LHCN-M2 (cell line): ENCODE measurements at regions not wholly inside any gene's neighbourhood (a gene's known extent, or its start where the extent isn't known, plus 50 kb on each side); places are given as distances from the start of the nearest gene placed in this dataset.
"Not testable (repeated sequence)": the region's sequence is repeated elsewhere in the genome, so short reads cannot be mapped to it uniquely, and the experiment has no call there.

Experiments used
- DNase-seq: peaks from one replicate; pipeline ENCODE4 v3.0.0-alpha.2; 2012; ENCODE audit warnings: low read depth

DNA sequence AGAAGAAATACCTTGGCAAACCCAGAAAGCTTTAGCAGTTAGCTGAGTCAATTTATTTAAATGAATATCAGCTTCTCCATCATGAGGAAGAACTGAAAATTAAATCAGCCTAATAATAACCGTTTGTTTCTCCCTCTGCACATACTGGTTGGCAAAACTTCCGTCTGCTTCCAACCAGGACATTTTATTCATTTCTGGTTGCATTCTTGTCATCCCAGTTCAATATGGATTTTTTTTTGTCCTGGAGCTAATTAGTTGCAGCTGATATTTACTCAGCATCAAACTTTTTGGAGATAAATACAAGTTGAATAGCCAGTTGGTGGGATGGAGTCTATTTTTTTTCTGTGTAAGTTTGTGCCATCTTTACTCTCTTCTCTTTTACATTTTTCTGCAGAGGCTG, 126.5 kb upstream of the GDNF start:
- DNase-seq = no peak

DNA sequence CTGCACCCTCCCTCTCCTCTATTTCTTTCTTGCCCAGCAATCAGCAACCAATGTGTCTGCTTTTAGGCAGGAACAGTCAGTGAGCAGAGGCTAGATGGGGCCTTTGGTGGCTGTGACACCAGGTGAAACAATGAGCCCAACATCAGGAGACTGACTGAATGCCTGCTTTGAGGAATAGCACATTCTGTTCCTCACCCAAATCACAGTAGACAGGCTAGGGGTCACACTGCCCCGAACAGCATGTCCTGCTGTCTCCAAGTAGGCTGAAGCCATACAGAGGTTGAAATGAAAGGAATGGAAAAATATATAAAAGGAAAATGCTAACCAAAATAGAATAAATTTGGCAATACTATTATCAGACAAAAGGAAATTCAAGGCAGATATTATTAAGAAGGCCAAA, 122.5 kb upstream of the GDNF start:
- no peak for DNase-seq

DNA sequence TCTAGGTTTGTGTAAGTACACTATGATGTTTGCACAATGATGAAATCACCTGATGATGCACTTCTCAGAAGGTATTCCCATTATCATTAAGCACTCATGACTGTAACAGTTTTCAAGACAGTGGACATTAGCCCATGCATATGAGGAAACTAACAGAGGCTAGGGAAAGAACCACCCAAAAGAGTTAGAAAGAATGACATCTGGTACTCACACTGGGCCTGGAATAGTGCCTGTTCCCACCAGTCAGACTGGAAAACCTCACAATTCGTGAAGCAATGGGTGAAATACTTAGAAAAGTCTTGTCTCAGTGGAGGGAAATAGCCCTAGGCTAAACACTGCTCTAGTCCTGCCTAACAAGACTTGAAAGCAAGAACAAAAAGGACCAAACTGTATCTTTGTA, 117.4 kb upstream of the GDNF start:
- no peak for DNase-seq

DNA sequence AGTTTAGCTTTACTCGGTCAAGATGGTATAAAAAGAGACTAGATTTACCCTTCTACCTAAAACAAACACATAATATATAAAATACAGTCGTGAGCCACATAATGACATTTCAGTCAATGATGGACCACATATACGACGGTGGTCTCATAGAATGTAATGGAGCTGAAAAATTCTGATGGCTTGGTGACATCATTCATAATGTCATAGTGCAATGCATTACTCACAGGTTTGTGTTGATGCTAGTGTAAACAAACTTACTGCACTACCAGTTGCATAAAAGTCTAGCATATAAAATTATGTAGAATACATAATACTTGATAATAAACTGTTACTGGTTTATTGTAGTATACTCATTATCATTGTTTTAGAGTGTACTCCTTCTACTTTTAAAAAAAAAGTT, 115.9 kb upstream of the GDNF start:
- no peak for DNase-seq

DNA sequence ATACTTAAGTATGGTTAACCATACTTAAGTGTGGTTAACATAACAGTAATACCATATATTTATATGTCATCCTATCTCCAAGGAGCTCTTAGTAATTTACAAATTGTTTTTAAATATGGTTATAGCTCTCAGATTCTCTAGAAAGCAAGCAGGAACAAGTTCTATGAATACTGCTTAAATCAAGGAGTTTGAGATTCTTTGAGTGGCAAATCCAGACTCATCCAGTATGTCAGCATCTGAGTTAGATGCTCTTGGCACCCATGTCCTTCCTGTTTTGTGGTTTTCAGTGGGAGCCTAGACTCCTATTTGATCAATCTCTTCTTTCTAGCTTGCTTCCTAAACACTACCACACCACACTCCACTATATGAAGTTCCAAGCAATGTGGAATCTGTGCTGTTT, 114.7 kb upstream of the GDNF start:
- DNase-seq = no peak

DNA sequence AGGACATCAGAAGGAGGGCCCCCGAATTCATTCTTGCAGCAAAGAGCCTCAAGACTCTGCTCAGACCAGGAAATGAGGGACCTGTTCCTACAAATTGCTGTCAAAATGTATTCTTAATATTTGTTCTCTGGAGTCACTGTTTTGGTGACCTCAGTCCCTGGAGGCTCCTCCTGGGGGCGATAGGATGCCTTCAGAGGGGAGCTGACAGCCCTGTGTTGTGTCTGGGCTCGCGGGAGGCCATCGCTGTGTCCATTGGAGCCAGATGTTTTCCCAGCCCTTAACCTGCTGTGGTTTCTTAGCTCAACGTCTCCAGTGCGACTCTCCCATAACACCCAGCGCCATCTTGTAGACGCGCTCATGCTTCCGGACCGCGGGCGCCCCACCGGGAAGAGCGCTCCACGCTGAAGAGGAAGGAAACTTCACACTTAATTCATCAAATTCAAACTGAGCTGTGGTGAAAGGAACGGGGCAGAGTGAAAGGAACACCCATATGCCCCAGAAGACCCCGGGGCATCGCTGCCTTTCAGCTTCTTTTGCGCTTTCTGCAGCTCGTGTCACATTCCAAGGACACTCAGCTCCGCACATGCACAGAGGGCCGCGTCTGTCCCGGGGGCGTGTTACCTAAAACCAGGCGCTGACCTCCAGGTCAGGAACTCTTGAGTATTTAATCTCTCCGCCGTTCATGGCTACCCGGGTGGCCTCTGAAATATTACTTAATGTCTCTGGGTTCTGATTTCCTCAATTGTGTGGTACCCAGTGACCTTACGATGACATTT, 112.3 kb upstream of the GDNF start:
- no peak for DNase-seq

DNA sequence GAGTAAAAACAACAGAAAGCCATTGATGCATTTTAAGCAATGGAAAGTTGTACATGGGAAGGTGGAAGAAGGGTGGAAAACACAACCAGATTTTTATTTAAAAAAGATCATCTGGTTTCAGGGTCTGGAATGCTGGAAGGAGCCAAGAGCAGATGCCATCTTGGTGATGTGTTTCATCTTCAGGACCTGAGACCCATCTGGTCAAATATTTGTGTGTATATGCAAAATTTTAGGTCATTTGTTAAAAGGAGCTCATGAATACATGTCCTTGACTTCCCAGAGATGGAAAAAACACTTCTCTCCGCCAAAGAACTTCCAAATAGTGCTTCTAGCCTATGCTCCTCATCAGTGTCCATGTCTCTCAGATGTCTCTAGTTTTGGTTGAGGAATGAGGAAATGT, 110.6 kb upstream of the GDNF start:
- DNase-seq = no peak

DNA sequence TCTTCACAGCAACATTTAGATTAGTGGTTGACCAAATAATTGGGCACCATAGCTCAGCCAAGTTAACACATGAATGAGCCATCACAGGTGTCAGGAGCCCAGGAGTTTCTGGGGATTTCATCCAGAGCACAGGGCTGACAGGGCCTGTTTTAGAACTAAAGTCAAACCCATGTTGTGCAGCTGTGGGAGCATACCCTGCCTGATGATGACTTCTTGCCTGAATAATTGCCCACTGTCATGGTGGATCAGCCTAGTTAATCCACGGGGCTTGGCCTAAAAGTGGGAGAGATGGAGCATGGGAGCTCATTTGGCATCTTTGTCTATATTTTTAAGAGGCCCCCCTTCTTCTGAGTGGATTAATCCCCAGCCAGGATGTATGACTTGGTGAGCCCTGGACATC, 105.6 kb upstream of the GDNF start:
- no peak for DNase-seq

DNA sequence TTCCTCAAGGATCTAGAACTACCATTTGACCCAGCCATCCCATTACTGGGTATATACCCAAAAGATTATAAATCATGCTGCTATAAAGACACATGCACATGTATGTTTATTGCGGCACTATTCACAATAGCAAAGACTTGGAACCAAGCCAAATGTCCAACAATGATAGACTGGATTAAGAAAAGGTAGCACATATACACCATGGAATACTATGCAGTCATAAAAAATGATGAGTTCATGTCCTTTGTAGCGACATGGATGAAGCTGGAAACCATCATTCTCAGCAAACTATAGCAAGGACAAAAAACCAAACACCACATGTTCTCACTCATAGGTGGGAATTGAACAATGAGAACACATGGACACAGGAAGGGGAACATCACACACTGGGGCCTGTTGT, 103.3 kb upstream of the GDNF start:
- not testable (repeated sequence) for DNase-seq

DNA sequence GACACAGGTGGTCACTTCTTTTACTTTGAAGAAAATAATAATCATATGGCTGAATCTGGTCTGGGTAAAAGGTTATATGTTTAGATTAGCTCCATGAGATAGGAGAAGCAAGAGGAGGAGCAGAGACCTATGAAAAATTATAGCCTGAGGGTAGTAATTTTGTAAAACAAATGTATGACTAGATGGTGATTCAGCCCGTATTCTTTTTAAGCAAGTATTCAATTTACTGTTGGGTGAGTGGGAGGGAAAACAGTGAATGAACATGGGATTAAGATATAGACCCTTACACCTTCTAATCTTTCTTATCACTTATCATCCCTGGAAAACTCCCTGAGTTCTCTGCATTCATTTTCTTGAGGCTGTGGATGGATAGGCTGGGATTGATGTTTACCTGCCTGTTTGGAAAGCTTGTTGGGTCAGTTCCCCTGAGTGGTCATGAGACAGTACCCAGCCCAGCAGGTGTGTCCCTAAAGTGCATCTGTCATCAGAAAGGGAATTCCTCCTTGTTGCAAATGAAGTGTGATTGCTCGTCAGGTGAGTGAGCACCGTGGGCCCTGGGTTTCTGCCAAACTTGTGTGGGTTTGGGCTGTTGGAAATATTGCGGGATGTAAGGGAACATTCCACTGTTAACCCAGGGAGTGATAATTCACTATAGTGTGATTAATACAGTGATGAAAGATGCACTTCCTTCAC, 101.2 kb upstream of the GDNF start:
- DNase-seq = no peak

DNA sequence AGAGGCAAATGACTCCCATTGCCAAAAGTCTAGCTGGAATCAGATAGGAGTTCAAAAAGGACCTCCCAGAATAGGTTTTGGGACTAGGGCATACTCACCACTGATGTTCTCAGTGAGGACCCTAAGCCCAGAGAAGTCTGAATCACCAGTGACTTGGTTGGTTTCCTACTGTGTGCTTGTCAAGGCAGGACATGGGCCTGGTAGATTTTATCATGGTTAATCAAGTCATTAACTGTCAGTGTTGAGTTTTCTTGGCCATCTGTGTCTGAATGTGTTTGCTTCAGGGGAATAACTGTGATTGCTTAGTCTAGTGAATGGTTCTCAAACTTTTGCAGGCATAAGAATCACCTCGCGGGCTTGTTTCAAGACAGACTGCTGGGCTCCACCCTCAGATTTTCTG, 99.0 kb upstream of the GDNF start:
- DNase-seq = no peak

DNA sequence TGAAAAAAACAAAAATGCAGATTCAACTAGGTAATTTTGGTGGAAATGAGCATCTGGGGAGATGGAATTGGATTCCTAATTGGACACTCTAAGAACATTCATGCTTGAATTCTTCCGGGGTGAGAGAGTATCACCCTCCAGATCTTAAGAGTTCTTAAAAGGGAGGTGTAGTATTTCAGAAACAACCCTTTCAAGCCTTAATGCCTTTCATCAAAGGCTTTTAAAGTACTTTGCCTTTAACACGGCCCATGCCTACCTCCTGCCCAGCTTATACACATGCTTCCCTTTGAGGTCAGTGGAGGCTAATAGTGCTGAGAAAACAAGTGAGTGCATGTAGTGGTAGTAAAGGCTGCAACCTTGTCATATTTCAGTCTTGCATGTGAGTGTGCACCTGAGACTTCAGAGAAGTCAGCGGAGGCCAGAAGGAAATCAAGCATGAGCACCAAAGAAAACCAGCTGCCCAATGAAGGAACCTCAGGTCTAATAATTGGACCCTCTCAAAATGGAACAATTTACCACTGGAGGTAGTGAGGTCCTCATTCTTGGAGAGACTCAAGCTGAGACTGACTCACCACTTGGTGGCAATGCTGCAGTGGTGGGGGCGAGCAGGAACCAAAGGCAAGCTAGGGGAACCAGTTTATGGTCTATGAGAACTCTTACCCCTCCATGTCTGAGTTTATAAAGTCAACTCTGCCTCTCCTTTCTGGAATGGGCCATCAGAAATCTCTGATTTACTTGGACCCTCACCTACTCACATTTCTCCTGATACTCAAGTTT, 98.4 kb upstream of the GDNF start:
- DNase-seq = no peak

DNA sequence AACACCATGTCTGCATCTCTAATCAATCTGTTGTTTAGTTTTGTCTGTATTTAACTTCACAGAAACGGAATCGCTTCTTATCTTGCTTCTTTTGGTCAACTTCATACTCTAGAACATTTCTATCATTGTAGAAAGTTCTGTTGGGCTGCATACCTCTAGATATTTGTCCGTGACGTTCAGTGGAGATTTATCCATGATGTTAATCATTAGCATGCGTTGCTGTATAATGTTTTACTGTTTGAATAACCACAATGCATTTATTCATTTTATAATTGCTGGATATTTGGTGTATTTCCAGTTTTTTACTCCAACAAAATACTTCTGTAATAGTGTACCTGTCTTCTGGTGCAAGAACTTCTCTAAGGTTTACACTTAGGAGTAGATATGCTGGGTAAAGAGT, 96.2 kb upstream of the GDNF start:
- DNase-seq = no peak

DNA sequence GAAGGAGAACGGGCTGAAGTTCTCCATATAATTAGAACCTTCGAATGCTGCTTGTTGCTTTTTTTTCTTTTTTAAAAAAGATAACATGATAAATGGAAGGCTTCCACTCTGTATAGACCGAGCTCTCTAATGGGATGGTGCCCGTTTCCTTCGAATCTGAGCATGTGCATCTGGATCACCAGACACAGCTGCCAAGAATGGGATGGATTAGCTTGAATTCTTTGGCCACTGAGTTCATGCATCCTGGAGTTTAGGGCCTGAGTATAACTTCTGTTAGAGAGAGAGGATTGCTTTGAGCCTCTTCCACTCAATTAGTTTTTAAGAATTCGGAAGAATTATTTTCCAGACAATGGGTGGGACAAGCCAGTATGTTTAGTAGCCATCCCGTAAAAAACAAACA, 93.7 kb upstream of the GDNF start:
- no peak for DNase-seq

DNA sequence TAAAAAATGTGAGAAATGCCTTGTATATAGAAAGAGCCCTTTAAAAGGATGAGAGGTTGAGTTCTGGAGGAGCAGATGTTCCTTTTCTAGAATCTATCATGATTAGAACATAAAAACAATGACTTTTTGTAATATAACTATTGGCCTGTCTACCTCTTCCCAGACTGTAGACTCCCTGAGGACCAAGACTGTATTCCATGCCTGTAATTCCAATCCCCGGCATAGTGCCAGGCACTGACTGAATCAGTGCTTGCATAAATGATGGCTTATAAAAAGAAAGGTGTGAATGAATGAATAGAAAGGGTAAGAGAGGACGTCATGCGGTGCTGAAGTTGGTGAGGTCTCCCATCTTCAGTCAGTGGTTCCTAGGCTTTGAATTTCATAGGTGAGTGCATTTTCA, 92.6 kb upstream of the GDNF start:
- DNase-seq = no peak

DNA sequence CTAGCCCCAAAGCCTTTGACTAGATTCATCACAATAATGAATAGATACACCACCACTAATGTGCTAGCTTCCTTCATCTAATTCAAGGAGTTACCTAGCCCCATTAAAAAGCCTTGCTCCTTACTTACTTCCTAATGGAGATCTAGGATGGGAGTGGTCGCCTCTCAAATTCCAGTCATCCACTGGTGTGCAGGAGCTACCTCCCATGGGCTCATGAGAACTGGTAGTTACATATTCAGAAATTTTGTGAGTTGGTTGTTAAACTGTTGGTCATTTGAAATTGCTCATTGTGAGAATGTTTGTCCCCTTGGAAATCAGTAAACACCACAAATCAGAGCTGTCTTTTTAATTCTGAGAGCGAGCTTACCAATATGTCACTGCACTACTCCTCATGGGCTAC, 91.7 kb upstream of the GDNF start:
- no peak for DNase-seq

DNA sequence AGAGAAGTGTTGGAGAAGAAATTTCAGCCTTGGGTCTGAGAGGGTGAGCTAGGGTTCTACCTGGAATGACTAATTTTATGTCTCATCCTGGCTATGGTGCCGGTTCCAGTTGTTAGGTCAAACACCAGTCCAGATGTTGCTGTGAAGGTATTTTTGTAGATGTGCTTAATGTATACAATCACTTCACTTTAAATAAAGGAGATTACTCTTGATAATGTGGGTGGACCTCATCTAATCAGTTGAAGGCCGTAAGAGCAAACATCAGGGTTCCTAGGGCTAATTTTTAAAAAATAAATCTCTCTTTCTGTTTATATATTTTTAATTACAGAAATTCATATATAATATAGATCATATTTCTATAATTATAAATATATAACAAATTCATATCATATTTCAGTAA, 90.5 kb upstream of the GDNF start:
- DNase-seq = no peak

DNA sequence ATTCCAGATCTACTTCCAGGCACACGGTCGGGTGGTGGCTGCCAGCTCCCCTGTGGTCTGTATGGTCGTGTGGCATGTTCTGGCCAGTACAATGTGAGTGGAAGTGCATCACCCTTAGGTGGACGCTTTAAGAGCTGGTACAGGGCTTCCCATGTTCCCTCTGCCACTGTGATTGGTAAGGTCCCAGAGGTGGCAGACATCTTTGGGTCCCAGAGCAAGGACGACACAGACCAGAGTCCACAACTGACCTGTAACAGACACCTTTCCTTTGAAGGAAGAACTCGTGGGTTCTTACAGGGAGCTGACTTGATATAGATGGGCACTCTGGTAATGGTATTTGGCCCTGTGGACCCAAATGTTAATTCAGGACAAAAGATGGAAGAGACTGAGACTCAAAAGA, 90.0 kb upstream of the GDNF start:
- no peak for DNase-seq

DNA sequence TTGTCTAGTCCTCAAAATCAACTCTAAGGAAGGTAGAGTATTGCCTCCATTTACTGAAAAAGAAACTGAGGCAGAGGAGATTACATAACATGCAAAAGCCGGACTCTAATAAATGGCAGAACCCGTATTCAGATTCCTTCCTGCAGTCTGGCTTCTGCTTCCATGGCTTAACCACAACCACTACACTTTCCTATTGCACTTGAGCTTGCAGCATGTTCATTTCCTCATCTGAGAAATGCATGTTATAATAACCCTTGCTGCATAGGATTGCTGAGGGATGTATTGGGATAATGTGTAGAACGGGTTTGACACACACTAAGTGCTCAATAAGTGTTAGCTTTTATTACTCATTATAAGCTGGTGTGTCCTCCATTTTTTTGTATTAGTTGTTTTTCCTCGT, 87.9 kb upstream of the GDNF start:
- DNase-seq = not testable (repeated sequence)

DNA sequence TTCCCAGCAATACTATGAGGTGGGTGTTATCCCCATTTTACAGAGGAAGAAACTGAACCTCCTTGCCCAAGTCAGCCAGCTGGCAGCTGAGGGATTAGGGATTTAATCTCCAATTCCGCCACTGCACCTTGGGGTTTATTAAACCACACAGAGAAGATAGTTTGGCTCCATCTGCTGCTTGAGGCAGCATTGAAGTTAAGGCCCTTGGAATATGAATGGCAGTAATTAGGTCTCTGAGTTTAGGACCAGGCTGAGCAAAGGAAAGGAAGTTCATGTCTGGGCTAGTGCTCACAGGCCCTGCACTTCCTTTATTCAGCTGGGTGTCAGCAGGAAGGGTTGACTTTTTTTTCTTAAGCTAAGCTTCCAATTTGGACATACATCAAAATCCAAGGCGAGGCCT, 86.9 kb upstream of the GDNF start:
- peak; percentile 28 for DNase-seq

DNA sequence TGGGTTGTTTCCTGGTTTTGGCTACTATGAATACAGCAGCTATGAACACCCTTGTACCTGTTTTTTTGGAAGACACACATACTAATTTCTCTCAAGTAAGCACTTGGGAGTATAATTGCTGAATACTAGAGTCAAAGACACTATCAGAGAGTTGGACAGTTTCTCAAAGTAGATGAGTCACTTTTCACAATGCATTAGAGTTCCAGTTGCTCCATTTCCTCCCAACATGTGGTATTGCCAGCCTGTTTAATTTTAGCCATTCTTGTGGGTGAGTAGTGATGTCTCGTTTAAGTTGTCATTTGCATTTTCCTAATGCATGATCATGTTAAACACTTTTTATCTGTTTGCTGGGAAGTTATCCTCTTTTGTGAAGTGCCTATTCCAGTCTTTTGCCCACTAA, 81.6 kb upstream of the GDNF start:
- peak; percentile 8 for DNase-seq

DNA sequence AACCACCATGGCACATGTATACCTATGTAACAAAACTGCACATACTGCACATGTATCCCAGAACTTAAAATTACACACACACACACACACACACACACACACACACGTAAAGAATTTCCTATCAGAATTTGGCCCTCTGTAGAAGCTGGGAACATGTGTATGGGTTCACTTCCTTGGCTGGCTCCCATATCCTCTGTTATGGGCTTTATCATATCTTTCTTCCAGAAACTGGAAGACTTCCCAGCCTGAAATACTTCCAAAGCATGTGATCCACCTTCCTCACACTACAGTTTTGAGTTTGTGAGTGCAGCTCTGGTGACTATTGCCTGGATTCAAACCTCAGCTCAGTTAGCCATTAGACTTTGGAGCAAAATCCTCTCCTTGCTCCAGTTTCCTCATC, 78.6 kb upstream of the GDNF start:
- no peak for DNase-seq

DNA sequence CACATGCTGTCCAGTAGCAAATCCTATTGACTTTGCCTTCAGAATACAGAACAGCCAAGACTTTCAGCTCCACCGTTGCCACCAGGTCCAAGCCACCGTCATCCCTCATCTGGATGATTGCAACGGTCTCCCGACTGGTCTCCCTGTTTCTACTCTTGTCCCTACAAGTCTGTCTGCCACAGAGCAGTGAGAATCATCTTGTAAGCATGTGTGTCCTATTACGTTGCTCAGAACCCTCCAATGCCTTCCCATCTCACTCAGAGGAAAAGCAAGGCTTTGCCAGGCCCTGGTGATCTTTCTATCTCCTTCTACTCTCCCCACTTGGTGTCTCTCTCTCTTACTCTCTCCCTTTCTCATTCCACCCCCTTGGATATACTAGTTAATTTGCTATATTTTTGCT, 76.7 kb upstream of the GDNF start:
- DNase-seq = no peak
